ENCODE measurements at regions not wholly inside any gene's neighbourhood (a gene's known extent, or its start where the extent isn't known, plus 50 kb on each side); places are given as distances from the start of the nearest gene placed in this dataset.

DNA sequence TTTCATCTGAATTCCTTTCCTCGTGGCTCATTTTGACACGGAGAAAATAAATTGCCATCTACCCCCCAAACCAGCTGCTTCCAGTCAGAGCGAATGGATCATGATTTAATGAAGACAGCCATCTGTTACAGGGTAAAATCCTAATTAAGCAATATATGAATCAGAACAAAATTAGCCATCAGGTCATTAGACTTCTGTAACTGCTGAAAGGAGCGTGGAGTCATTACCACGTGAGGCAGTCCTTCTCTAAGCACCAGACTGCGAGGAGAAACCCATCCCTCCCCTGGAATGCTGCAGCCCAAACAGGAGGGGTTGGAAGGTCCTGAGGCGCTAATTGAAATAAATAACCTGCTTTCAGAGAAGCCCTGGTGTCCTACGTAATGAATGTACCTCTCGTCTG lies 51.1 kb upstream of the TCL1A start:
- TF ChIP-seq CTCF (IDR thresholded peaks at IDR 0.05; ENCODE audit: insufficient read depth, low read depth, low read length): no peak
- CTCF ChIA-PET: interaction anchor here (2.4 kb wide), 1 partner anchor 9 kb away, joined by 15 read pairs; no protein-coding TSS in a partner anchor
- Histone ChIP-seq H3K4me3 (ENCODE audit: low read depth, low read length) (no peak overlapping the region), H3K36me3 (ENCODE audit: control insufficient read depth, insufficient read depth, low read length) (no peaks in the 10 kb centered on the region), H3K27me3 (ENCODE audit: control insufficient read depth, insufficient read depth, low read length) (no peaks in the 10 kb centered on the region)
- DNase-seq (ENCODE audit: low read depth): no peak
- POLR2A ChIA-PET: no interaction called here

DNA sequence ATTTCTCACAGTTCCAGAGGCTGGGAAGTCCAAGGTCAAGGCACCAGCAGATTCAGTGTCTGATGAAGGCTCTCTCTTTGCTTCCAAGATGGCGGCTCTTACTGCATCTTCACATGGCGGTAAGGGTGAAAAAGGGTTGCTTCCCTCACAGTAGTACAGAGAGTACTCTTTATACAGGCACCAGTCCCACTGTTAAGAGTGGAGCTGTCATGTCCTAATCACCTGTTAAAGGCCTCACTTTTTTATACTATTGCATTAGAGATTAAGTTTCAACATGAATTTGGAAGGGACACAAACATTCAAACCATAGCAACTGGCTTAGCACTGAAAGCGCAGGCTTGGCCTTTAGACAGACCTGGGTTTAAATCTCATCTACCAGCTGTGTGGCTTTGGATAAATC lies 50.0 kb upstream of the TCL1A start:
- Histone ChIP-seq H3K36me3 (ENCODE audit: control insufficient read depth, insufficient read depth, low read length) (no peaks in the 10 kb centered on the region), H3K4me3 (ENCODE audit: low read depth, low read length) (no peak overlapping the region), H3K27me3 (ENCODE audit: control insufficient read depth, insufficient read depth, low read length) (no peaks in the 10 kb centered on the region)
- ChIA-PET POLR2A (no interaction called here), CTCF (interaction anchor here (2.4 kb wide), 1 partner anchor 10 kb away, joined by 15 read pairs; no protein-coding TSS in a partner anchor)
- no peak for DNase-seq (ENCODE audit: low read depth)
- no peak for TF ChIP-seq CTCF (IDR thresholded peaks at IDR 0.05; ENCODE audit: insufficient read depth, low read depth, low read length)

Data from BJ (cell line).